GM21526 (cell line): ENCODE measurements at regions not wholly inside any gene's neighbourhood (a gene's known extent, or its start where the extent isn't known, plus 50 kb on each side); places are given as distances from the start of the nearest gene placed in this dataset.

Source experiments
- ATAC-seq: cut with Tn5 transposase; IDR thresholded peaks from one replicate; pipeline ENCODE4 v1.9.1; 2021; ENCODE audit warnings: moderate library complexity; ENCODE audit not compliant: unreplicated experiment, low FRiP score

GRCh38 chr17:72507370-72507769, 386.6 kb downstream of the SOX9 start:
- ATAC-seq, result no peak

- no peak for ATAC-seq
Observed at GRCh38 chr17:72510351-72511016, 389.7 kb downstream of the SOX9 start.

- no peak for ATAC-seq
Observed at GRCh38 chr17:72511242-72511641, 390.4 kb downstream of the SOX9 start.

GRCh38 chr17:72511874-72512273, 391.1 kb downstream of the SOX9 start:
- ATAC-seq, result no peak

- no peak for ATAC-seq
Observed at GRCh38 chr17:72512649-72513556, 392.1 kb downstream of the SOX9 start.

GRCh38 chr17:72514321-72514861, 393.6 kb downstream of the SOX9 start:
- ATAC-seq, result no peak

- ATAC-seq, result no peak
Observed at GRCh38 chr17:72514891-72515290, 394.1 kb downstream of the SOX9 start.

- no peak for ATAC-seq
Observed at GRCh38 chr17:72515291-72516065, 394.7 kb downstream of the SOX9 start.

GRCh38 chr17:72516772-72517399, 396.1 kb downstream of the SOX9 start:
- ATAC-seq, result no peak

GRCh38 chr17:72517413-72518158, 396.8 kb downstream of the SOX9 start:
- no peak for ATAC-seq

- ATAC-seq, result no peak
Observed at GRCh38 chr17:72518159-72518732, 397.4 kb downstream of the SOX9 start.

- no peak for ATAC-seq
Observed at GRCh38 chr17:72518753-72519597, 398.2 kb downstream of the SOX9 start.

- ATAC-seq, result no peak
Observed at GRCh38 chr17:72519598-72519936, 398.7 kb downstream of the SOX9 start.

GRCh38 chr17:72520665-72521303, 400.0 kb downstream of the SOX9 start:
- no peak for ATAC-seq

- ATAC-seq, result no peak
Observed at GRCh38 chr17:72523491-72523890, 402.7 kb downstream of the SOX9 start.

GRCh38 chr17:72525225-72526015, 404.6 kb downstream of the SOX9 start:
- no peak for ATAC-seq

GRCh38 chr17:72526769-72527168, 405.9 kb downstream of the SOX9 start:
- ATAC-seq, result no peak
